22Rv1 (cell line): ENCODE measurements at regions not wholly inside any gene's neighbourhood (a gene's known extent, or its start where the extent isn't known, plus 50 kb on each side); places are given as distances from the start of the nearest gene placed in this dataset.

Experiments used
- ZFX ChIP-seq: fragments of 450-650 bp; IDR thresholded peaks from 2 replicates; pipeline ENCODE4 v1.6.1; 2017; ENCODE audit warnings: antibody characterized with exemption, borderline replicate concordance
- TF ChIP-seq, protein P1 (sequence below): fragments of 450-650 bp; IDR thresholded peaks from 2 replicates; pipeline ENCODE4 v1.5.1; 2017; ENCODE audit warnings: mild to moderate bottlenecking

DNA sequence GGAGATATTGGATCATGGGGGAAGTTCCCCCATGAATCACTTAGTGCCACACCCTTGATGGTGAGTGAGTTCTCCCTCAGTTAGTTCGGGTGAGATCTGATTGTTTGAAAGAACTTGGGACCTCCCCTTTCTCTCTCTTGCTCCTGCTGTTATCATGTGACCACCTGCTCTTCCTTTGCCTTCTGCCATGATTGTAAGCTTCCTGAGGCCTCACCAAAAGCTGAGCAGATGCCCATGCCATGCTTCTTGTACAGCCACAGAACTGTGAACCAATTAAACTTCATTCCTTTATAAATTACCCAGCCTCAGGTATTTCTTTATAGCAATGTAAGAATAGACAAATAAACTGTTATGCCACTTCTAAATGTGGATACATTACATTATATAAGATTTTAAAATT, 686.7 kb upstream of the MARCKS start:
- TF ChIP-seq, protein P1, sequence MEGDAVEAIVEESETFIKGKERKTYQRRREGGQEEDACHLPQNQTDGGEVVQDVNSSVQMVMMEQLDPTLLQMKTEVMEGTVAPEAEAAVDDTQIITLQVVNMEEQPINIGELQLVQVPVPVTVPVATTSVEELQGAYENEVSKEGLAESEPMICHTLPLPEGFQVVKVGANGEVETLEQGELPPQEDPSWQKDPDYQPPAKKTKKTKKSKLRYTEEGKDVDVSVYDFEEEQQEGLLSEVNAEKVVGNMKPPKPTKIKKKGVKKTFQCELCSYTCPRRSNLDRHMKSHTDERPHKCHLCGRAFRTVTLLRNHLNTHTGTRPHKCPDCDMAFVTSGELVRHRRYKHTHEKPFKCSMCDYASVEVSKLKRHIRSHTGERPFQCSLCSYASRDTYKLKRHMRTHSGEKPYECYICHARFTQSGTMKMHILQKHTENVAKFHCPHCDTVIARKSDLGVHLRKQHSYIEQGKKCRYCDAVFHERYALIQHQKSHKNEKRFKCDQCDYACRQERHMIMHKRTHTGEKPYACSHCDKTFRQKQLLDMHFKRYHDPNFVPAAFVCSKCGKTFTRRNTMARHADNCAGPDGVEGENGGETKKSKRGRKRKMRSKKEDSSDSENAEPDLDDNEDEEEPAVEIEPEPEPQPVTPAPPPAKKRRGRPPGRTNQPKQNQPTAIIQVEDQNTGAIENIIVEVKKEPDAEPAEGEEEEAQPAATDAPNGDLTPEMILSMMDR = no peak
- no peak for TF ChIP-seq ZFX
